Upper lobe of left lung (tissue), 4 donors: ENCODE measurements at regions not wholly inside any gene's neighbourhood (a gene's known extent, or its start where the extent isn't known, plus 50 kb on each side); places are given as distances from the start of the nearest gene placed in this dataset.

ENCODE experiments used
- EP300 ChIP-seq, 4 donors: sonication (generic); formaldehyde crosslinking; IDR thresholded peaks; one replicate each; pipeline ENCODE4 v1.5.1; 2017; ENCODE audit warnings: antibody characterized with exemption in 4 of 4, control low read depth in 2 of 4
- POLR2A ChIP-seq, 4 donors: fragments of 450-650 bp; IDR thresholded peaks; one replicate each; pipeline ENCODE4 v1.5.1; 2016 to 2017; ENCODE audit warnings: antibody characterized with exemption in 4 of 4, mild to moderate bottlenecking in 2 of 4
- POLR2AphosphoS5 ChIP-seq, 2 donors: sonication (generic); formaldehyde crosslinking; IDR thresholded peaks; one replicate each; pipeline ENCODE4 v1.5.1; 2017; ENCODE audit warnings: antibody characterized with exemption in 2 of 2
- TF ChIP-seq, protein P1 (sequence below), 6 experiments: fragments of 450-650 bp in 4 of 6; fragments of 200-600 bp in 2 of 6; sonication (generic) in 2 of 6; IDR thresholded peaks; one replicate each; pipeline ENCODE4 v1.5.1; 2016 to 2019; ENCODE audit warnings: antibody characterized with exemption in 6 of 6

DNA sequence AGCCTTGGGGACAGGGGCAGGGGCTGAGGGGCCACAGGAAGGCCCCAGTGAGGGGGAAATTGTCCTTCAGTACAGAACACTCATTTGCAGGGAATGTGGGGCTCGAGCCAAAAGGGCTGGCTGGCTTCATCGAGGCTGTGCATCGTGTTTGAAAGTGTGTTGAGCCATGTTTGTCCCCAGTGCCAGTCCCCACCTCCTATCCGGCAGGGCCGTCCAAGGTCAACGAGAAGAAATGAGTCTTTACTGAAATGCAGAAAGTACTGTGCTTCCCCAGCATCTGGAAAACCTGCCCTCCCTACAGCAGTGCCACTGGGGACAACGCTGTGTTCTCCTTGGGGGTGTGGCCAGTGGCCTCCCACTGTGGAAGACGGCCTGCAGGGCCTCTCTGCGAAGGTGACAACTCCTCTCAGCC, 214.1 kb downstream of the KLF6 start:
- TF ChIP-seq EP300 (IDR thresholded peaks at IDR 0.05) (no peak), POLR2A (IDR thresholded peaks at IDR 0.05) (no peak), POLR2AphosphoS5 (IDR thresholded peaks at IDR 0.05) (no peak)
- TF ChIP-seq, protein P1, sequence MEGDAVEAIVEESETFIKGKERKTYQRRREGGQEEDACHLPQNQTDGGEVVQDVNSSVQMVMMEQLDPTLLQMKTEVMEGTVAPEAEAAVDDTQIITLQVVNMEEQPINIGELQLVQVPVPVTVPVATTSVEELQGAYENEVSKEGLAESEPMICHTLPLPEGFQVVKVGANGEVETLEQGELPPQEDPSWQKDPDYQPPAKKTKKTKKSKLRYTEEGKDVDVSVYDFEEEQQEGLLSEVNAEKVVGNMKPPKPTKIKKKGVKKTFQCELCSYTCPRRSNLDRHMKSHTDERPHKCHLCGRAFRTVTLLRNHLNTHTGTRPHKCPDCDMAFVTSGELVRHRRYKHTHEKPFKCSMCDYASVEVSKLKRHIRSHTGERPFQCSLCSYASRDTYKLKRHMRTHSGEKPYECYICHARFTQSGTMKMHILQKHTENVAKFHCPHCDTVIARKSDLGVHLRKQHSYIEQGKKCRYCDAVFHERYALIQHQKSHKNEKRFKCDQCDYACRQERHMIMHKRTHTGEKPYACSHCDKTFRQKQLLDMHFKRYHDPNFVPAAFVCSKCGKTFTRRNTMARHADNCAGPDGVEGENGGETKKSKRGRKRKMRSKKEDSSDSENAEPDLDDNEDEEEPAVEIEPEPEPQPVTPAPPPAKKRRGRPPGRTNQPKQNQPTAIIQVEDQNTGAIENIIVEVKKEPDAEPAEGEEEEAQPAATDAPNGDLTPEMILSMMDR (IDR thresholded peaks at IDR 0.05), result no peak
